Stimulated activated CD4-positive, alpha-beta T cell treated with anti-CD3 and anti-CD28 coated beads, Interleukin-1b, Interleukin-23, amount 100 ng/mL, for 24 hours (primary cell): ENCODE measurements at regions not wholly inside any gene's neighbourhood (a gene's known extent, or its start where the extent isn't known, plus 50 kb on each side); places are given as distances from the start of the nearest gene placed in this dataset.

Source experiments
- DNase-seq, 4 experiments: peaks; one replicate each; pipeline ENCODE4 v3.0.0-alpha.2; 2020; ENCODE audit warnings: low read depth in 4 of 4, low spot score in 1 of 4

GRCh38 chrX:39525758-39526157 lies 572.0 kb downstream of the BCOR start:
- DNase-seq = no peak

GRCh38 chrX:39527025-39527424 lies 570.7 kb downstream of the BCOR start:
- DNase-seq = no peak

GRCh38 chrX:39528161-39528916 lies 569.4 kb downstream of the BCOR start:
- no peak for DNase-seq

GRCh38 chrX:39532761-39533160 lies 565.0 kb downstream of the BCOR start:
- no peak for DNase-seq

GRCh38 chrX:39534949-39535348 lies 562.8 kb downstream of the BCOR start:
- no peak for DNase-seq

GRCh38 chrX:39536211-39536610 lies 561.5 kb downstream of the BCOR start:
- no peak for DNase-seq

GRCh38 chrX:39541881-39542280 lies 555.9 kb downstream of the BCOR start:
- no peak for DNase-seq

GRCh38 chrX:39542316-39542715 lies 555.4 kb downstream of the BCOR start:
- DNase-seq = no peak

GRCh38 chrX:39550795-39551361 lies 546.9 kb downstream of the BCOR start:
- no peak for DNase-seq

GRCh38 chrX:39551762-39552161 lies 546.0 kb downstream of the BCOR start:
- no peak for DNase-seq

GRCh38 chrX:39555431-39555830 lies 542.3 kb downstream of the BCOR start:
- DNase-seq = no peak

GRCh38 chrX:39556056-39556455 lies 541.7 kb downstream of the BCOR start:
- no peak for DNase-seq

- DNase-seq = no peak
These were observed 538.5 kb downstream of the BCOR start for GRCh38 chrX:39559229-39559628.

- DNase-seq = no peak
These were observed 537.5 kb downstream of the BCOR start for GRCh38 chrX:39560271-39560670.

GRCh38 chrX:39563178-39563577 lies 534.6 kb downstream of the BCOR start:
- DNase-seq = no peak

GRCh38 chrX:39564751-39565150 lies 533.0 kb downstream of the BCOR start:
- no peak for DNase-seq

GRCh38 chrX:39574178-39574577 lies 523.6 kb downstream of the BCOR start:
- DNase-seq = no peak

GRCh38 chrX:39576041-39576872 lies 521.5 kb downstream of the BCOR start:
- DNase-seq = no peak

GRCh38 chrX:39577206-39577984 lies 520.4 kb downstream of the BCOR start:
- no peak for DNase-seq

GRCh38 chrX:39577985-39578869 lies 519.5 kb downstream of the BCOR start:
- peak in 3 of 4 experiments; percentile 7 to 50 (median 33) for DNase-seq
